ENCODE measurements at regions not wholly inside any gene's neighbourhood (a gene's known extent, or its start where the extent isn't known, plus 50 kb on each side); places are given as distances from the start of the nearest gene placed in this dataset.

GRCh38 chr2:116319001-116319400 is 1495.5 kb upstream of the DDX18 start (continued):
- TF ChIP-seq FOSL1 (IDR thresholded peaks at IDR 0.05; ENCODE audit: insufficient read depth, low read depth, low read length) (no peak), RXRA (IDR thresholded peaks at IDR 0.05; ENCODE audit: insufficient read depth, low read depth, low read length) (no peak), RFX5 (IDR thresholded peaks at IDR 0.05; ENCODE audit: borderline replicate concordance, low read depth, low read length) (no peak), CHD1 (IDR thresholded peaks at IDR 0.05; ENCODE audit: low read depth, low read length) (no peak)

Data from H1 (cell line).